RKO (cell line): ENCODE measurements at regions not wholly inside any gene's neighbourhood (a gene's known extent, or its start where the extent isn't known, plus 50 kb on each side); places are given as distances from the start of the nearest gene placed in this dataset.

Source experiments
- DNase-seq: peaks from one replicate; pipeline ENCODE4 v3.0.0-alpha.2; 2016; ENCODE audit warnings: low spot score

- no peak for DNase-seq
These were observed 120.3 kb upstream of the IPO9 start for GRCh38 chr1:201708691-201709090.

GRCh38 chr1:201709564-201710295, 119.2 kb upstream of the IPO9 start:
- peak; percentile 49 for DNase-seq

- no peak for DNase-seq
These were observed 118.0 kb upstream of the IPO9 start for GRCh38 chr1:201710632-201711597.

- DNase-seq = no peak
These were observed 117.1 kb upstream of the IPO9 start for GRCh38 chr1:201711811-201712210.

GRCh38 chr1:201712387-201713085, 116.4 kb upstream of the IPO9 start:
- no peak for DNase-seq

GRCh38 chr1:201713086-201713810, 115.7 kb upstream of the IPO9 start:
- DNase-seq = peak; percentile 90

GRCh38 chr1:201714542-201715329, 114.2 kb upstream of the IPO9 start:
- DNase-seq = peak; percentile 99

GRCh38 chr1:201715351-201715750, 113.6 kb upstream of the IPO9 start:
- DNase-seq = no peak

GRCh38 chr1:201715801-201716741, 112.9 kb upstream of the IPO9 start:
- no peak for DNase-seq

- no peak for DNase-seq
These were observed 112.2 kb upstream of the IPO9 start for GRCh38 chr1:201716742-201717135.

- DNase-seq = no peak
These were observed 111.7 kb upstream of the IPO9 start for GRCh38 chr1:201717286-201717685.

GRCh38 chr1:201718346-201719202, 110.4 kb upstream of the IPO9 start:
- no peak for DNase-seq

GRCh38 chr1:201719812-201720521, 109.0 kb upstream of the IPO9 start:
- no peak for DNase-seq

- no peak for DNase-seq
These were observed 108.5 kb upstream of the IPO9 start for GRCh38 chr1:201720522-201720844.

GRCh38 chr1:201721082-201722049, 107.6 kb upstream of the IPO9 start:
- DNase-seq = no peak

- no peak for DNase-seq
These were observed 104.8 kb upstream of the IPO9 start for GRCh38 chr1:201724039-201724765.

GRCh38 chr1:201724766-201725118, 104.2 kb upstream of the IPO9 start:
- no peak for DNase-seq
